MCF 10A (cell line): ENCODE measurements at regions not wholly inside any gene's neighbourhood (a gene's known extent, or its start where the extent isn't known, plus 50 kb on each side); places are given as distances from the start of the nearest gene placed in this dataset.

ENCODE experiments used
- BruUV-seq: library from RNA; stranded (reverse); fragments of 400-500 nt; replicated peaks from 2 replicates; lab custom pipeline; 2021; lab: Mats Ljungman, UMichigan
- CTCF ChIA-PET: fragments of 300-600 bp; sonication (Branson Sonifier 250); formaldehyde crosslinking; extraction: SDS; loops from one replicate; lab custom pipeline; 2021; ENCODE audit warnings: antibody characterized with exemption, inconsistent platforms; lab: Yijun Ruan, JAX
- POLR2A ChIA-PET: fragments of 300-600, 350-650 bp; sonication (Branson Sonifier 250); formaldehyde crosslinking; extraction: SDS; loops from one replicate; lab custom pipeline; 2020; ENCODE audit warnings: antibody characterized with exemption, inconsistent platforms; lab: Yijun Ruan, JAX
- DNase-seq: peaks from one replicate; pipeline ENCODE4 v3.0.0-alpha.2; 2018; ENCODE audit not compliant: unreplicated experiment
- H3K27ac Mint-ChIP-seq: one replicate; pipeline ENCODE4 v1.8.0; 2022; ENCODE audit warnings: mild to moderate bottlenecking, low read depth, mixed read lengths; ENCODE audit not compliant: unreplicated experiment
- H3K27me3 Mint-ChIP-seq: one replicate; pipeline ENCODE4 v1.8.0; 2022; ENCODE audit warnings: mixed read lengths; ENCODE audit not compliant: insufficient read depth, unreplicated experiment
- H3K36me3 Mint-ChIP-seq: one replicate; pipeline ENCODE4 v1.8.0; 2022; ENCODE audit warnings: mild to moderate bottlenecking, moderate library complexity, mixed read lengths; ENCODE audit not compliant: insufficient read depth, unreplicated experiment
- H3K4me1 Mint-ChIP-seq: one replicate; pipeline ENCODE4 v1.8.0; 2022; ENCODE audit warnings: mixed read lengths; ENCODE audit not compliant: insufficient read depth, unreplicated experiment
- H3K4me3 Mint-ChIP-seq: one replicate; pipeline ENCODE4 v1.8.0; 2022; ENCODE audit warnings: mild to moderate bottlenecking, moderate library complexity, mixed read lengths; ENCODE audit not compliant: unreplicated experiment
- H3K9me3 Mint-ChIP-seq: one replicate; pipeline ENCODE4 v1.8.0; 2022; ENCODE audit warnings: mixed read lengths; ENCODE audit not compliant: unreplicated experiment
- intact Hi-C: fragments of 100-400 bp; cut with micrococcal nuclease; formaldehyde crosslinking; loops from 2 replicates; pipeline ENCODE4 v1.14.1; 2022
- TF ChIP-seq, protein P1 (sequence below): fragments of 200-600 bp; IDR thresholded peaks from one replicate; pipeline ENCODE4 v1.8.0; 2022; ENCODE audit warnings: antibody characterized with exemption, mild to moderate bottlenecking; ENCODE audit not compliant: unreplicated experiment

DNA sequence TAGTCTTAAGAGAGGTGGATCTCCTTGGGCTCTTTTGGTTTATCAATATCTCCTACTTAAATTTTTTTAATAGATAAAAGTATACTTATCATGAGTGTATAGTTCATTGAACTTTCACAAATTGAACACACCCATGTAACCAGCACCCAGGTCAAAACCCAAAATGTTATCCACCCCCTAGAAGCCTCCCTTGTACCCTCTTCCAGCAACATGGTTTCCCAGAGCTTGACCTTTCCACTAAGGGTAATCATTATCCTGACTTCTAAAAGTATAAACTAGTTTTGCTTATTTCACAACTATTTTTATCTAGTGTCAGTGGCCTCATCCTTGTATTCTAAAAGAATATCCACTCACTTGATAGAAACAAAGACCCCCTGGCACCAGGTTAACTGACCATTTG is 106.8 kb downstream of the MDH1 start:
- no peak for DNase-seq
- CTCF ChIA-PET, result interaction anchor here (1.2 to 1.7 kb wide), 2 partner anchors 160 to 166 kb away, joined by 7 to 9 read pairs; no protein-coding TSS in a partner anchor
- H3K27me3 Mint-ChIP-seq, result no peaks in the 10 kb centered on the region
- intact Hi-C loops, result loop anchor here (10.0 kb wide), 1 partner anchor 319 kb away; the partner anchor contains the start of gene VPS54
- TF ChIP-seq, protein P1, sequence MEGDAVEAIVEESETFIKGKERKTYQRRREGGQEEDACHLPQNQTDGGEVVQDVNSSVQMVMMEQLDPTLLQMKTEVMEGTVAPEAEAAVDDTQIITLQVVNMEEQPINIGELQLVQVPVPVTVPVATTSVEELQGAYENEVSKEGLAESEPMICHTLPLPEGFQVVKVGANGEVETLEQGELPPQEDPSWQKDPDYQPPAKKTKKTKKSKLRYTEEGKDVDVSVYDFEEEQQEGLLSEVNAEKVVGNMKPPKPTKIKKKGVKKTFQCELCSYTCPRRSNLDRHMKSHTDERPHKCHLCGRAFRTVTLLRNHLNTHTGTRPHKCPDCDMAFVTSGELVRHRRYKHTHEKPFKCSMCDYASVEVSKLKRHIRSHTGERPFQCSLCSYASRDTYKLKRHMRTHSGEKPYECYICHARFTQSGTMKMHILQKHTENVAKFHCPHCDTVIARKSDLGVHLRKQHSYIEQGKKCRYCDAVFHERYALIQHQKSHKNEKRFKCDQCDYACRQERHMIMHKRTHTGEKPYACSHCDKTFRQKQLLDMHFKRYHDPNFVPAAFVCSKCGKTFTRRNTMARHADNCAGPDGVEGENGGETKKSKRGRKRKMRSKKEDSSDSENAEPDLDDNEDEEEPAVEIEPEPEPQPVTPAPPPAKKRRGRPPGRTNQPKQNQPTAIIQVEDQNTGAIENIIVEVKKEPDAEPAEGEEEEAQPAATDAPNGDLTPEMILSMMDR, result no peak
- no peaks in the 10 kb centered on the region for H3K9me3 Mint-ChIP-seq
- H3K36me3 Mint-ChIP-seq, result no peaks in the 10 kb centered on the region
- H3K4me1 Mint-ChIP-seq, result peaks cover 22% of the 10 kb centered on the region
- BruUV-seq, result no TSS peak
- H3K27ac Mint-ChIP-seq, result no peak overlapping the region
- no peak overlapping the region for H3K4me3 Mint-ChIP-seq
- POLR2A ChIA-PET, result interaction anchor here (5.4 kb wide), 1 partner anchor 148 kb away, joined by 229 read pairs; the partner anchor contains the start of gene UGP2

DNA sequence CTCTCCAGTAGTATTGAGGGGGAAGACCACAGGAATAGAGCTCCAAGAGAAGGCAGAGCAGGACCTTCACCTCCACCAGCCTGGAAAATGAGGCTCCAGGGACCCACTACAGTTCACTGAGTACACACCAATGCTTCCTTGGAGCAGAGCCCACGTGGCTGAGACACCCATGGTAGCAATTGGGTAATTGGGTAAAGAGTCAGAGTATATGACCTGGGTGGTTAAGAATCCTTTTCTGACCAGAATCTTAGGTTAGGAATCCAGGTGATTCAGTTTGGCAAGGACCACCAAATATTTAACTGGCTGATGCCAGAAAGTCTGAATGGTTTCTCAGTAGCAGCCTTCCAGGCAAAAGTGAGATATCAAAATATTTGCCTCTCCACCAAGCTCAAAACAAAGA is 107.7 kb downstream of the MDH1 start:
- intact Hi-C loops, result loop anchor here (10.0 kb wide), 1 partner anchor 318 kb away; the partner anchor contains the start of gene VPS54
- ChIA-PET CTCF (interaction anchor here (0.7 to 1.7 kb wide), 3 partner anchors 160 to 180 kb away, joined by 3 to 9 read pairs (median 7); no protein-coding TSS in a partner anchor), POLR2A (interaction anchor here (0.6 to 5.4 kb wide), 2 partner anchors 94 to 147 kb away, joined by 4 to 229 read pairs; partner anchors contain the start of gene UGP2)
- BruUV-seq, result no TSS peak
- Mint-ChIP-seq H3K27ac (no peak overlapping the region), H3K9me3 (no peaks in the 10 kb centered on the region), H3K36me3 (no peaks in the 10 kb centered on the region), H3K4me1 (peaks cover 22% of the 10 kb centered on the region), H3K4me3 (no peak overlapping the region), H3K27me3 (no peaks in the 10 kb centered on the region)
- no peak for DNase-seq
- TF ChIP-seq, protein P1, result no peak

DNA sequence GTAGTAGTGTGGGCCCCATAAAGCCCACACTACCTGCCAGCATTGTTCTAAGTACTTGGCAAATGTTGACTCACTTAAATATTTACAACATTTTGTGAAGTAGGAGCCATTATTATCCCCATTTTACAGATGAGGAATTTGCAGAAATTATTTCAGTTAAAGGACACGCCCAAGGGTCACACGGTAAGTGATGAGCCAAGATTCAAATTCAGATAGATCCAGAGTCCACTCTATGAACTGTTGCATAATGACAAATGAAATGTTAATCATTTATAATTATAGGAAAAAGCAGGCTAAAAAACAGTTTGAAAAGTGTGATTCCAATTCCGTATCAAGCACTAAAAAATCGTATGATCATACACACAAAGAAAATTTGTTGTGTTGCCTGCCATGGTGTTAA is 108.4 kb downstream of the MDH1 start:
- no peak overlapping the region for H3K4me3 Mint-ChIP-seq
- ChIA-PET CTCF (interaction anchor here (1.1 kb wide), 1 partner anchor 8 kb away, joined by 3 read pairs; no protein-coding TSS in a partner anchor), POLR2A (interaction anchor here (0.6 to 5.4 kb wide), 3 partner anchors 146 to 599 kb away, joined by 6 to 229 read pairs (median 11); partner anchors contain the start of gene UGP2)
- DNase-seq, result no peak
- H3K27me3 Mint-ChIP-seq, result no peaks in the 10 kb centered on the region
- H3K9me3 Mint-ChIP-seq, result no peaks in the 10 kb centered on the region
- intact Hi-C loops, result loop anchor here (10.0 kb wide), 1 partner anchor 318 kb away; the partner anchor contains the start of gene VPS54
- no TSS peak for BruUV-seq
- H3K27ac Mint-ChIP-seq, result no peak overlapping the region
- no peaks in the 10 kb centered on the region for H3K36me3 Mint-ChIP-seq
- H3K4me1 Mint-ChIP-seq, result peaks cover 22% of the 10 kb centered on the region
- TF ChIP-seq, protein P1, result no peak

DNA sequence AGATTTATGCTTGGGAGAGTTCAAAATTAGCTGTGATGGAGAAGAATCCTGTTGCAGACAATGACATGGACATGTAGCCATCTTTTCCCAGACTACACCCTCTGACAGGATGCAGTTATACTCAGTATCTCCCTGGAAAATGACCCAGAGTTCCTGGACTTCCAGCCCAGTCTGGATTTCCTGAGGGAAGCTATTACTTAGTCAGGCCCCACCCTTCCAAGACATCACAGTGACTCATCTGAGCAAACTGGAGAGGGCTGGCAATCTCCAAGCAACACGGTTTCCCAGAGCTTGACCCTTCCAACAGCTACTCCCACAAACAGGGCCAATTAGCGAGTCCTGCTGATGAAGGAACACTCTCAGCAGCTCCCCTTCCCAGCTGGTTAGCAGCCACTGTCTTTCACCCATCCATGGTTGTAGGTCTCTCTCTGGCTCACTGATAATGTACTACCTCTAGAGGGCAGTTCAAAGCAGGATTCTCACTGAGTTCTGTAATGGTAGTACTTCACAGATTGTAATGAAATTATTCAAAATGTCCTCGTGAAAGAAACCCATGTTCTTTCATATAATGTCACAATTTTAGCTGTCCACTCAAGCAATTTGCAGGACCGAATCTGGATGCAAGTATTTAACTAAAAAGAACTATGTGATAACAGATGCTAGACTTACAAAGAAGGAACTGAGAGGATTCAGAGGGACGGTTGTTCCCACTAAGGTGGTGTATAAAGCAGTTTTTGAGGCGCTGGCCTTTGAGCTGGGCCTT is 110.2 kb downstream of the MDH1 start:
- TSS peak; percentile 86 for BruUV-seq
- intact Hi-C loops, result loop anchor here (1.0 to 10.0 kb wide), 2 partner anchors 143 to 316 kb away; partner anchors contain the start of gene VPS54

More for the DNA sequence above, 110.2 kb downstream of the MDH1 start:
- Mint-ChIP-seq H3K36me3 (no peaks in the 10 kb centered on the region), H3K27me3 (no peaks in the 10 kb centered on the region), H3K27ac (peak overlapping the region; percentile 57), H3K9me3 (no peaks in the 10 kb centered on the region), H3K4me1 (peaks cover 22% of the 10 kb centered on the region), H3K4me3 (peak overlapping the region; percentile 5)
- ChIA-PET POLR2A (interaction anchor here (0.6 to 5.4 kb wide), 36 partner anchors 9 to 512 kb away, joined by 3 to 229 read pairs (median 6); partner anchors contain the start of genes MDH1, UGP2 and WDPCP), CTCF (interaction anchor here (0.6 to 2.7 kb wide), 47 partner anchors 9 to 789 kb away, joined by 3 to 114 read pairs (median 4); partner anchors contain the start of gene UGP2)
- peak; percentile 92 for DNase-seq
- TF ChIP-seq, protein P1, result peak; percentile 47
